ENCODE measurements at regions not wholly inside any gene's neighbourhood (a gene's known extent, or its start where the extent isn't known, plus 50 kb on each side); places are given as distances from the start of the nearest gene placed in this dataset.

GRCh38 chr18:78810706-78811105, 168.9 kb upstream of the SALL3 start:
- TF ChIP-seq, protein P1, sequence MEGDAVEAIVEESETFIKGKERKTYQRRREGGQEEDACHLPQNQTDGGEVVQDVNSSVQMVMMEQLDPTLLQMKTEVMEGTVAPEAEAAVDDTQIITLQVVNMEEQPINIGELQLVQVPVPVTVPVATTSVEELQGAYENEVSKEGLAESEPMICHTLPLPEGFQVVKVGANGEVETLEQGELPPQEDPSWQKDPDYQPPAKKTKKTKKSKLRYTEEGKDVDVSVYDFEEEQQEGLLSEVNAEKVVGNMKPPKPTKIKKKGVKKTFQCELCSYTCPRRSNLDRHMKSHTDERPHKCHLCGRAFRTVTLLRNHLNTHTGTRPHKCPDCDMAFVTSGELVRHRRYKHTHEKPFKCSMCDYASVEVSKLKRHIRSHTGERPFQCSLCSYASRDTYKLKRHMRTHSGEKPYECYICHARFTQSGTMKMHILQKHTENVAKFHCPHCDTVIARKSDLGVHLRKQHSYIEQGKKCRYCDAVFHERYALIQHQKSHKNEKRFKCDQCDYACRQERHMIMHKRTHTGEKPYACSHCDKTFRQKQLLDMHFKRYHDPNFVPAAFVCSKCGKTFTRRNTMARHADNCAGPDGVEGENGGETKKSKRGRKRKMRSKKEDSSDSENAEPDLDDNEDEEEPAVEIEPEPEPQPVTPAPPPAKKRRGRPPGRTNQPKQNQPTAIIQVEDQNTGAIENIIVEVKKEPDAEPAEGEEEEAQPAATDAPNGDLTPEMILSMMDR (conservative IDR thresholded peaks at IDR 0.05; ENCODE audit: low read depth, low read length): no peak
- TF ChIP-seq EZH2 (IDR thresholded peaks at IDR 0.05; ENCODE audit: borderline replicate concordance, low read depth, low read length, poor library complexity, severe bottlenecking): no peak
